H9 (cell line): ENCODE measurements at regions not wholly inside any gene's neighbourhood (a gene's known extent, or its start where the extent isn't known, plus 50 kb on each side); places are given as distances from the start of the nearest gene placed in this dataset.
A peak's percentile ranks its signal among the peaks of the same experiment; 100 is the strongest.

ENCODE experiments used
- DNase-seq: peaks from one replicate; pipeline ENCODE4 v3.0.0-alpha.2; 2017
- H2AFZ ChIP-seq: one replicate; pipeline ENCODE4 v1.6.1; 2013; ENCODE audit warnings: mild to moderate bottlenecking, low read length, control low read depth, moderate library complexity
- H2AK5ac ChIP-seq: 2 replicates; pipeline ENCODE4 v1.6.1; 2013; ENCODE audit warnings: low read length, control low read depth, mixed read lengths; ENCODE audit not compliant: insufficient read length
- H2BK120ac ChIP-seq: one replicate; pipeline ENCODE4 v1.6.1; 2013; ENCODE audit warnings: low read depth, mild to moderate bottlenecking, low read length, control low read depth, inconsistent platforms; ENCODE audit not compliant: poor library complexity, severe bottlenecking
- H2BK12ac ChIP-seq: 2 replicates; pipeline ENCODE4 v1.6.1; 2013; ENCODE audit warnings: low read length, control low read depth, mixed read lengths, low read depth; ENCODE audit not compliant: insufficient read length
- H2BK15ac ChIP-seq: 2 replicates; pipeline ENCODE4 v1.6.1; 2013; ENCODE audit warnings: low read depth, low read length, control low read depth
- H2BK20ac ChIP-seq: one replicate; pipeline ENCODE4 v1.6.1; 2013; ENCODE audit warnings: low read depth, mild to moderate bottlenecking, low read length, control low read depth, inconsistent platforms; ENCODE audit not compliant: poor library complexity, severe bottlenecking
- H2BK5ac ChIP-seq: 2 replicates; pipeline ENCODE4 v1.6.1; 2013; ENCODE audit warnings: low read length, control low read depth, mixed read lengths; ENCODE audit not compliant: insufficient read length
- H3K14ac ChIP-seq: 2 replicates; pipeline ENCODE4 v1.6.1; 2013; ENCODE audit warnings: low read length, control low read depth; ENCODE audit not compliant: insufficient read depth
- H3K18ac ChIP-seq: 2 replicates; pipeline ENCODE4 v1.6.1; 2013; ENCODE audit warnings: low read depth, mild to moderate bottlenecking, mixed read lengths, low read length, control low read depth; ENCODE audit not compliant: insufficient read length
- H3K23ac ChIP-seq: 2 replicates; pipeline ENCODE4 v1.6.1; 2013; ENCODE audit warnings: low read length, control low read depth, mixed read lengths, low read depth; ENCODE audit not compliant: insufficient read length
- H3K23me2 ChIP-seq: 2 replicates; pipeline ENCODE4 v1.6.1; 2013; ENCODE audit warnings: low read depth, mild to moderate bottlenecking, mixed read lengths, low read length, control low read depth; ENCODE audit not compliant: insufficient read length, poor library complexity, severe bottlenecking
- H3K27ac ChIP-seq: 2 replicates; pipeline ENCODE4 v1.5.1; 2013; ENCODE audit warnings: low read length, control low read depth, mixed read lengths, low read depth; ENCODE audit not compliant: insufficient read length
- H3K27me3 ChIP-seq: 2 replicates; pipeline ENCODE4 v1.6.1; 2013; ENCODE audit warnings: low read length, control low read depth, inconsistent platforms; ENCODE audit not compliant: insufficient read depth
- H3K4ac ChIP-seq: 2 replicates; pipeline ENCODE4 v1.6.1; 2013; ENCODE audit warnings: low read depth, mild to moderate bottlenecking, control low read depth, inconsistent platforms, low read length, moderate library complexity
- H3K4me1 ChIP-seq: 2 replicates; pipeline ENCODE4 v1.6.1; 2013; ENCODE audit warnings: low read length, control low read depth, inconsistent platforms; ENCODE audit not compliant: insufficient read depth
- H3K4me2 ChIP-seq: 2 replicates; pipeline ENCODE4 v1.6.1; 2013; ENCODE audit warnings: low read length, control low read depth, mixed read lengths; ENCODE audit not compliant: insufficient read length, insufficient read depth
- H3K56ac ChIP-seq: 2 replicates; pipeline ENCODE4 v1.6.1; 2013; ENCODE audit warnings: low read depth, mild to moderate bottlenecking, mixed read lengths, low read length, control low read depth; ENCODE audit not compliant: insufficient read length
- H3K79me1 ChIP-seq: 2 replicates; pipeline ENCODE4 v1.6.1; 2013; ENCODE audit warnings: low read depth, mild to moderate bottlenecking, moderate library complexity, low read length, control low read depth, inconsistent platforms; ENCODE audit not compliant: insufficient read depth, poor library complexity, severe bottlenecking
- H3K79me2 ChIP-seq: 2 replicates; pipeline ENCODE4 v1.6.1; 2013; ENCODE audit warnings: low read length, control low read depth, inconsistent platforms; ENCODE audit not compliant: insufficient read depth
- H3K9ac ChIP-seq: 2 replicates; pipeline ENCODE4 v1.6.1; 2013; ENCODE audit warnings: low read length, control low read depth, mixed read lengths; ENCODE audit not compliant: insufficient read length; ENCODE audit errors: extremely low read depth
- H3K9me3 ChIP-seq: one replicate; pipeline ENCODE4 v1.6.1; 2013; ENCODE audit warnings: low read depth, low read length, inconsistent platforms; ENCODE audit not compliant: control insufficient read depth
- H3T11ph ChIP-seq: one replicate; pipeline ENCODE4 v1.6.1; 2013; ENCODE audit warnings: mild to moderate bottlenecking, low read length, control low read depth, inconsistent platforms
- H4K20me1 ChIP-seq: one replicate; pipeline ENCODE4 v1.6.1; 2013; ENCODE audit not compliant: control insufficient read depth, insufficient read length, insufficient read depth
- H4K5ac ChIP-seq: 2 replicates; pipeline ENCODE4 v1.6.1; 2013; ENCODE audit warnings: low read depth, mild to moderate bottlenecking, mixed read lengths, low read length, control low read depth; ENCODE audit not compliant: insufficient read length
- H4K8ac ChIP-seq: replicated peaks from 2 replicates; pipeline ENCODE4 v1.6.1; 2013; ENCODE audit warnings: low read length, control low read depth, mixed read lengths, low read depth; ENCODE audit not compliant: insufficient read length
- H4K91ac ChIP-seq: 2 replicates; pipeline ENCODE4 v1.6.1; 2013; ENCODE audit warnings: low read depth, mild to moderate bottlenecking, moderate library complexity, mixed read lengths, low read length, control low read depth; ENCODE audit not compliant: insufficient read length
- H3K27ac Mint-ChIP-seq, 3 experiments: 2 replicates in 2 of 3; 3 replicates in 1 of 3; pipeline ENCODE4 v1.8.0; 2020 to 2021; ENCODE audit warnings: mixed read lengths in 3 of 3, mild to moderate bottlenecking in 1 of 3, moderate library complexity in 1 of 3
- H3K27me3 Mint-ChIP-seq: 2 replicates; pipeline ENCODE4 v1.8.0; 2021; ENCODE audit warnings: low read depth, mild to moderate bottlenecking, moderate library complexity, mixed read lengths
- H3K36me3 Mint-ChIP-seq, 3 experiments: 2 replicates in 2 of 3; 3 replicates in 1 of 3; pipeline ENCODE4 v1.8.0; 2020 to 2021; ENCODE audit warnings: low read depth in 3 of 3, mixed read lengths in 3 of 3; ENCODE audit not compliant: insufficient read depth in 1 of 3
- H3K4me1 Mint-ChIP-seq, 2 experiments: 2 replicates each; pipeline ENCODE4 v1.8.0; 2020; ENCODE audit warnings: mixed read lengths in 2 of 2
- H3K4me3 Mint-ChIP-seq, 2 experiments: 2 replicates in 1 of 2; 3 replicates in 1 of 2; pipeline ENCODE4 v1.8.0; 2020 to 2021; ENCODE audit warnings: mild to moderate bottlenecking in 2 of 2, mixed read lengths in 2 of 2, moderate library complexity in 1 of 2
- H3K9me3 Mint-ChIP-seq, 2 experiments: 2 replicates in 1 of 2; 3 replicates in 1 of 2; pipeline ENCODE4 v1.8.0; 2020; ENCODE audit warnings: mild to moderate bottlenecking in 2 of 2, mixed read lengths in 2 of 2, moderate library complexity in 1 of 2
- CTCF ChIP-seq: fragments of 200-600 bp; sonication (generic); conservative IDR thresholded peaks from 3 replicates; pipeline ENCODE4 v1.8.0; 2021; ENCODE audit warnings: antibody characterized with exemption, mild to moderate bottlenecking
- WGBS: extraction: QIAGEN DNeasy Blood & Tissue Kit; methylation state at CpG from one replicate; pipeline ENCODE4 v1.1.7; 2013; ENCODE audit warnings: missing lambda C conversion rate, low lambda C conversion rate, mixed read lengths; ENCODE audit not compliant: insufficient read length; ENCODE audit errors: extremely low coverage; 5-methylcytosine and 5-hydroxymethylcytosine counted together

DNA sequence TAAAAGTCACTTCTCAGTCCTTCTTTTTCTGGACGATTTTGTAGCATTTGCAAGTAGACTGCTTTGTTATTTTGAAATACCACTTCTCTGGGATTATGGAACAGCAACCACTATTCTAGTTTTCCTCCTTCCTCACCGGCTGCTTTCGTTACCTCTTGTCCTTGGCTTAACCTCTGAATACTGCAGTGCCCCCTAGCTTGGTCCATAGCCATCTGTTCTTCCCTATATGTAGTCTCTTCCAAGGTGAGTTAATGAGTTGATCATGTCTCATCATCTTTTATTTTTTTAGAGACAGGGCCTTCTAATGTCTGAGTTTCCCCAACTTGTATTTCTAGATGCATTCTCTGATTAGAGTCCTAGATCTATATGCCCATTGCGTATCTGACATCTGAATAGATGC lies 694.3 kb downstream of the NTRK3 start:
- Histone ChIP-seq H3K23me2 (no peaks in the 10 kb centered on the region), H3K18ac (no peak overlapping the region), H3K9me3 (no peaks in the 10 kb centered on the region), H4K8ac (no peak overlapping the region), H3K14ac (no peak overlapping the region), H4K5ac (no peak overlapping the region), H4K91ac (no peak overlapping the region), H3K27ac (no peak overlapping the region), H2BK120ac (no peak overlapping the region), H3K23ac (no peak overlapping the region), H3K79me2 (no peaks in the 10 kb centered on the region), H2BK5ac (no peak overlapping the region), H3T11ph (no peak overlapping the region), H3K4me1 (no peaks in the 10 kb centered on the region), H3K79me1 (no peaks in the 10 kb centered on the region), H2AK5ac (no peak overlapping the region), H3K27me3 (no peaks in the 10 kb centered on the region), H2BK12ac (no peak overlapping the region), H3K9ac (no peak overlapping the region), H2BK20ac (no peak overlapping the region), H3K56ac (no peak overlapping the region), H2BK15ac (no peak overlapping the region), H4K20me1 (no peaks in the 10 kb centered on the region), H2AFZ (no peak overlapping the region), H3K4ac (no peak overlapping the region), H3K4me2 (no peak overlapping the region)
- no peak for DNase-seq
- no CpG with 5 or more reads among the region's 4 CpGs for WGBS
- Mint-ChIP-seq H3K36me3 (no peaks in the 10 kb centered on the region), H3K4me3 (no peak overlapping the region), H3K9me3 (peaks cover 3 to 4% of the 10 kb centered on the region in 2 experiments; a peak in 3 of 5 replicates), H3K27me3 (no peaks in the 10 kb centered on the region; the same call in 1 of the 2 replicates), H3K4me1 (peaks cover 0 to 3% of the 10 kb centered on the region in 2 experiments; a peak in 1 of 4 replicates), H3K27ac (no peak overlapping the region)
- peak; percentile 46; the same call in 2 of the 3 replicates for TF ChIP-seq CTCF
